ENCODE measurements at regions not wholly inside any gene's neighbourhood (a gene's known extent, or its start where the extent isn't known, plus 50 kb on each side); places are given as distances from the start of the nearest gene placed in this dataset.

GRCh38 chr5:89105171-89105695, 222.2 kb upstream of the MEF2C start:
- no peak overlapping the region for H3K4me3 ChIP-seq (ENCODE audit: low read depth, low read length)
- TF ChIP-seq CTCF (IDR thresholded peaks at IDR 0.05; ENCODE audit: insufficient read depth, low read depth, low read length, missing control alignments) = no peak
- no peak for DNase-seq (ENCODE audit: low read depth)

GRCh38 chr5:89098199-89098756, 215.3 kb upstream of the MEF2C start:
- no peak for TF ChIP-seq CTCF (IDR thresholded peaks at IDR 0.05; ENCODE audit: insufficient read depth, low read depth, low read length, missing control alignments)
- DNase-seq (ENCODE audit: low read depth) = no peak
- H3K4me3 ChIP-seq (ENCODE audit: low read depth, low read length) = no peak overlapping the region

GRCh38 chr5:89097103-89097502, 214.1 kb upstream of the MEF2C start:
- H3K4me3 ChIP-seq (ENCODE audit: low read depth, low read length) = no peak overlapping the region
- DNase-seq (ENCODE audit: low read depth) = peak; percentile 44
- no peak for TF ChIP-seq CTCF (IDR thresholded peaks at IDR 0.05; ENCODE audit: insufficient read depth, low read depth, low read length, missing control alignments)

GRCh38 chr5:89095341-89095740, 212.4 kb upstream of the MEF2C start:
- TF ChIP-seq CTCF (IDR thresholded peaks at IDR 0.05; ENCODE audit: insufficient read depth, low read depth, low read length, missing control alignments) = no peak
- no peak overlapping the region for H3K4me3 ChIP-seq (ENCODE audit: low read depth, low read length)
- DNase-seq (ENCODE audit: low read depth) = peak; percentile 20

GRCh38 chr5:89090037-89090436, 207.1 kb upstream of the MEF2C start:
- TF ChIP-seq CTCF (IDR thresholded peaks at IDR 0.05; ENCODE audit: insufficient read depth, low read depth, low read length, missing control alignments) = no peak
- no peak for DNase-seq (ENCODE audit: low read depth)

GRCh38 chr5:89087551-89088318, 204.8 kb upstream of the MEF2C start:
- peak; percentile 18 for DNase-seq (ENCODE audit: low read depth)
- H3K4me3 ChIP-seq (ENCODE audit: low read depth, low read length) = no peak overlapping the region
- no peak for TF ChIP-seq CTCF (IDR thresholded peaks at IDR 0.05; ENCODE audit: insufficient read depth, low read depth, low read length, missing control alignments)

More at GRCh38 chr5:89090037-89090436, 207.1 kb upstream of the MEF2C start:
- H3K4me3 ChIP-seq (ENCODE audit: low read depth, low read length) = no peak overlapping the region

All from GM12865 (cell line).